DND-41 (cell line): ENCODE measurements at regions not wholly inside any gene's neighbourhood (a gene's known extent, or its start where the extent isn't known, plus 50 kb on each side); places are given as distances from the start of the nearest gene placed in this dataset.

ENCODE experiments used
- ATAC-seq: fragments of 200-7000 bp; cut with Tn5 transposase; 3 replicates; pipeline ENCODE4 v1.9.1; 2021; ENCODE audit warnings: low read depth; ENCODE audit not compliant: insufficient read depth
- DNase-seq: peaks from one replicate; pipeline ENCODE4 v3.0.0-alpha.2; 2020
- H2AFZ ChIP-seq: 2 replicates; pipeline ENCODE4 v1.6.0; 2012; ENCODE audit warnings: low read depth, low read length
- H3K27ac ChIP-seq: 2 replicates; pipeline ENCODE4 v1.5.1; 2012; ENCODE audit warnings: low read length, inconsistent platforms
- H3K27me3 ChIP-seq: fragments of 200-600 bp; sonication (generic); 2 replicates; pipeline ENCODE4 v1.6.0; 2012; ENCODE audit warnings: low read length, mild to moderate bottlenecking, inconsistent platforms; ENCODE audit not compliant: insufficient read depth, poor library complexity
- H3K36me3 ChIP-seq: 2 replicates; pipeline ENCODE4 v1.5.1; 2012; ENCODE audit warnings: low read length, inconsistent platforms; ENCODE audit not compliant: insufficient read depth
- H3K4me1 ChIP-seq: 2 replicates; pipeline ENCODE4 v1.5.1; 2012; ENCODE audit warnings: mild to moderate bottlenecking, low read length; ENCODE audit not compliant: insufficient read depth
- H3K4me2 ChIP-seq: 2 replicates; pipeline ENCODE4 v1.6.0; 2012; ENCODE audit warnings: mild to moderate bottlenecking, moderate library complexity, low read length, inconsistent platforms; ENCODE audit not compliant: insufficient read depth
- H3K4me3 ChIP-seq, 2 experiments: fragments of 200-600 bp in 1 of 2; shearing (Covaris generic) in 1 of 2; 2 replicates each; pipeline ENCODE4 v1.5.1; 2012 to 2016; ENCODE audit warnings: inconsistent platforms in 2 of 2, low read length in 2 of 2, mild to moderate bottlenecking in 2 of 2, low read depth in 1 of 2, moderate library complexity in 1 of 2
- H3K79me2 ChIP-seq: 2 replicates; pipeline ENCODE4 v1.6.0; 2012; ENCODE audit warnings: low read length, inconsistent platforms; ENCODE audit not compliant: insufficient read depth
- H3K9ac ChIP-seq: 2 replicates; pipeline ENCODE4 v1.6.0; 2012; ENCODE audit warnings: low read depth, mild to moderate bottlenecking, inconsistent platforms, low read length, moderate library complexity
- H3K9me3 ChIP-seq: 2 replicates; pipeline ENCODE4 v1.5.1; 2012; ENCODE audit warnings: low read length, moderate library complexity, mild to moderate bottlenecking, inconsistent platforms; ENCODE audit not compliant: insufficient read depth, severe bottlenecking
- H4K20me1 ChIP-seq: 2 replicates; pipeline ENCODE4 v1.6.0; 2012; ENCODE audit warnings: low read length; ENCODE audit not compliant: insufficient read depth
- EZH2 ChIP-seq: IDR thresholded peaks from 3 replicates; pipeline ENCODE4 v1.6.1; 2012; ENCODE audit warnings: borderline replicate concordance, low read depth, mild to moderate bottlenecking, moderate library complexity, low read length, inconsistent platforms; ENCODE audit not compliant: severe bottlenecking
- TF ChIP-seq, protein P1 (sequence below): IDR thresholded peaks from 2 replicates; pipeline ENCODE4 v1.5.1; 2012; ENCODE audit warnings: borderline replicate concordance, low read length, moderate library complexity, mild to moderate bottlenecking; ENCODE audit not compliant: poor library complexity, severe bottlenecking; ENCODE audit errors: extremely low read depth

DNA sequence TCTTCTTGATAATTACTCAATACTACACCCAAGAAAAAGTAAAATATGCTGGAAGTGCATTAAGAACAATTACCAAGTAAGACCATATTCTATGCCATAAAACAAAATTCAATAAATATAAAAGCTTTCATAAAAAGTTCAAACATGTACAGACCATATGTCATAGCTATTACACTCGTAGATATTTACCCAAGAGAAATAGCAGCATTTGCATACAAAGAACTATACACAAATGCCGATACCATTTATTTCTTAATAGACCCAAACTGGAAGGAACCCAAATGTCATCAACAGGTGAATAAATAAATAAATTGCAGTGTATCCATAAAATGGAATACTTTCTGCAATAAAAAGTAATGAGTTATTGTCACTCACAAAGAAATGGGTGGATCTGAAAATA, 78.3 kb upstream of the SLC16A7 start:
- H4K20me1 ChIP-seq, result no peaks in the 10 kb centered on the region
- no peaks in the 10 kb centered on the region for H3K79me2 ChIP-seq
- no peaks in the 10 kb centered on the region for H3K4me1 ChIP-seq
- no peaks in the 10 kb centered on the region for H3K36me3 ChIP-seq
- no peaks in the 10 kb centered on the region for H3K9me3 ChIP-seq
- H3K27me3 ChIP-seq, result no peaks in the 10 kb centered on the region
- H3K27ac ChIP-seq, result no peak overlapping the region
- H2AFZ ChIP-seq, result no peak overlapping the region
- TF ChIP-seq, protein P1, sequence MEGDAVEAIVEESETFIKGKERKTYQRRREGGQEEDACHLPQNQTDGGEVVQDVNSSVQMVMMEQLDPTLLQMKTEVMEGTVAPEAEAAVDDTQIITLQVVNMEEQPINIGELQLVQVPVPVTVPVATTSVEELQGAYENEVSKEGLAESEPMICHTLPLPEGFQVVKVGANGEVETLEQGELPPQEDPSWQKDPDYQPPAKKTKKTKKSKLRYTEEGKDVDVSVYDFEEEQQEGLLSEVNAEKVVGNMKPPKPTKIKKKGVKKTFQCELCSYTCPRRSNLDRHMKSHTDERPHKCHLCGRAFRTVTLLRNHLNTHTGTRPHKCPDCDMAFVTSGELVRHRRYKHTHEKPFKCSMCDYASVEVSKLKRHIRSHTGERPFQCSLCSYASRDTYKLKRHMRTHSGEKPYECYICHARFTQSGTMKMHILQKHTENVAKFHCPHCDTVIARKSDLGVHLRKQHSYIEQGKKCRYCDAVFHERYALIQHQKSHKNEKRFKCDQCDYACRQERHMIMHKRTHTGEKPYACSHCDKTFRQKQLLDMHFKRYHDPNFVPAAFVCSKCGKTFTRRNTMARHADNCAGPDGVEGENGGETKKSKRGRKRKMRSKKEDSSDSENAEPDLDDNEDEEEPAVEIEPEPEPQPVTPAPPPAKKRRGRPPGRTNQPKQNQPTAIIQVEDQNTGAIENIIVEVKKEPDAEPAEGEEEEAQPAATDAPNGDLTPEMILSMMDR, result no peak
- TF ChIP-seq EZH2, result no peak
- H3K9ac ChIP-seq, result no peak overlapping the region
- no peak overlapping the region for H3K4me3 ChIP-seq
- no peak for ATAC-seq
- H3K4me2 ChIP-seq, result no peak overlapping the region
- DNase-seq, result no peak

DNA sequence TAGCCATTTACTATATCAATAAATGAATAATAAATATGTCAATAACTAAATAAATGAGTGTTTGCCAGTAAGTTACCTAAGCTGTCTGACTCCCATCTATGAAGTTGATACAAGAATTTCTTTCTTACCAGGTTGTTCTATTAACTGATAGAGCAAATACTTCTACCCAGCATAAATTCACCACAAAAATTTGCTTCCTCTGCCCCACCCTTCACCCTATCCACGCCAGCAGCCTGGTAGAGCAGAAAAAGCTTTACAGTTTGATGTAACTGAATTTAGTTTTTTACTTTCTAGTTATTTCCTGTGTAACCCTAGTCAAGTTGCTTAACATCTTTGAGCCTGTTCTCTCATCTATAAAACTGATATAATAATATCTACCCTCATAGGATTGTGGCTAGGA, 94.9 kb upstream of the SLC16A7 start:
- H2AFZ ChIP-seq, result no peak overlapping the region
- no peaks in the 10 kb centered on the region for H4K20me1 ChIP-seq
- no peaks in the 10 kb centered on the region for H3K79me2 ChIP-seq
- no peaks in the 10 kb centered on the region for H3K4me1 ChIP-seq
- ATAC-seq (no peak), DNase-seq (no peak)
- no peaks in the 10 kb centered on the region for H3K36me3 ChIP-seq
- H3K27ac ChIP-seq, result no peak overlapping the region
- H3K4me3 ChIP-seq, result no peak overlapping the region
- H3K4me2 ChIP-seq, result no peak overlapping the region
- no peak overlapping the region for H3K9ac ChIP-seq
- TF ChIP-seq, protein P1, result no peak
- no peak for TF ChIP-seq EZH2
- no peaks in the 10 kb centered on the region for H3K9me3 ChIP-seq
- H3K27me3 ChIP-seq, result no peaks in the 10 kb centered on the region

DNA sequence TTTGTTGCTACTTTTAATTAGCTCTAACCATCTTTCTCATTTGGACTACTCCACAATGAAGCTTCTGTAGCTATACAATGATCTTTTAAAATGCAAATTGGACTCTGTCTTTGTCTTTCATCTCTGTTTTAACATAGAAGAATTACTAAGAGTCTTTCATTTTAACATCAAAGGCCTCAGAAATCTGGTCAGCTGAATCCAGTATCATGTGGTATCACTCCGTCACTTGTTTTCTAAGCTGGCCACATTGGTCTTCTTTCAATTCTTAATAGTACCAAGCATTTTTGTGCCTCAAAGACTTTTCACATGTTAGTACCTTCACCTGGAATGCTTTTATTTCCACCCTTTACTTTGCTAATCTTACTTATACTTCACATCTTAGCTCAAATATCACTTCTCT, 95.5 kb upstream of the SLC16A7 start:
- Histone ChIP-seq H3K9me3 (no peaks in the 10 kb centered on the region), H3K9ac (no peak overlapping the region), H3K4me1 (no peaks in the 10 kb centered on the region), H2AFZ (no peak overlapping the region), H3K4me2 (no peak overlapping the region), H3K27ac (no peak overlapping the region), H3K79me2 (no peaks in the 10 kb centered on the region), H3K27me3 (no peaks in the 10 kb centered on the region), H3K36me3 (no peaks in the 10 kb centered on the region), H3K4me3 (no peak overlapping the region), H4K20me1 (no peaks in the 10 kb centered on the region)
- ATAC-seq (no peak), DNase-seq (no peak)
- TF ChIP-seq EZH2, result no peak

DNA sequence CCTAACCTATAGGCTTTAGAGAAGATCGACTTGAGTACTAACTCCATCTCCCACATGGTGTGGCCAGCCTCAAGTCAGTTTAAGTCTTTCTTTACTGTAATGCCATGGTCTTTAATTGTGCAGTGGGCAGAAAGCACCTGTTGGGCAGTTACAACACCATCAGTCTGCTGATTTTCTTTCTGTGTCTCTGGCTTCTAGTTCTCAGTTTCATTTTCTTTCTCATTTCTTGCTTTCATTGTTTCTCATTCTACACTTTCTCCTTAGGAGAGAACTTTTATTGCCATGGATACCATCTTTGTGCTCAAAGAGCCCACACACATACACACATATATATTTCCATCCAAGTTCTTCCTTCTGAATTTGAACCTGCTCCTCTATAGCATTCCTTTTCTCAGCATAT, 96.1 kb upstream of the SLC16A7 start:
- no peak for ATAC-seq
- no peak overlapping the region for H3K27ac ChIP-seq

More for the DNA sequence above, 96.1 kb upstream of the SLC16A7 start:
- Histone ChIP-seq H3K9me3 (no peaks in the 10 kb centered on the region), H2AFZ (peak overlapping the region; percentile 25), H3K4me3 (no peak overlapping the region), H3K9ac (no peak overlapping the region), H3K4me1 (no peaks in the 10 kb centered on the region), H4K20me1 (no peaks in the 10 kb centered on the region), H3K4me2 (no peak overlapping the region), H3K27me3 (no peaks in the 10 kb centered on the region), H3K79me2 (no peaks in the 10 kb centered on the region), H3K36me3 (no peaks in the 10 kb centered on the region)
- no peak for TF ChIP-seq EZH2
- TF ChIP-seq, protein P1, result no peak
- no peak for DNase-seq
